ENCODE measurements at regions not wholly inside any gene's neighbourhood (a gene's known extent, or its start where the extent isn't known, plus 50 kb on each side); places are given as distances from the start of the nearest gene placed in this dataset.

GRCh38 chr1:94309829-94310569, 72.6 kb upstream of the ARHGAP29 start:
- no peak for TF ChIP-seq POLR2A (IDR thresholded peaks at IDR 0.05; ENCODE audit: low read length)
- no peak for TF ChIP-seq GATA1 (IDR thresholded peaks at IDR 0.05; ENCODE audit: low read depth, low read length)

Measured in erythroblast (primary cell).